A673 (cell line): ENCODE measurements at regions not wholly inside any gene's neighbourhood (a gene's known extent, or its start where the extent isn't known, plus 50 kb on each side); places are given as distances from the start of the nearest gene placed in this dataset.

Experiments used
- BruUV-seq: library from RNA; stranded (reverse); fragments of 400-500 nt; replicated peaks from 2 replicates; lab custom pipeline; 2021; lab: Mats Ljungman, UMichigan
- CTCF ChIA-PET: fragments of 300-600 bp; sonication (Branson Sonifier 250); formaldehyde crosslinking; loops from one replicate; lab custom pipeline; 2022; ENCODE audit warnings: antibody characterized with exemption; lab: Charles Lee
- POLR2A ChIA-PET: fragments of 300-600 bp; sonication (Branson Sonifier 250); formaldehyde crosslinking; loops from one replicate; lab custom pipeline; 2022; ENCODE audit warnings: antibody characterized with exemption; ENCODE audit not compliant: low non-redundant PET; lab: Charles Lee
- DNase-seq: peaks from one replicate; pipeline ENCODE4 v3.0.0-alpha.2; 2015; ENCODE audit warnings: low spot score
- H3K27ac ChIP-seq: fragments of 200-600 bp; sonication (generic); 2 replicates; pipeline ENCODE4 v1.5.1; 2016; ENCODE audit warnings: mixed run types, low read depth, mild to moderate bottlenecking, mixed read lengths, antibody characterized with exemption, low read length; ENCODE audit not compliant: poor library complexity, severe bottlenecking
- H3K27me3 ChIP-seq: fragments of 200-600 bp; sonication (generic); replicated peaks from 2 replicates; pipeline ENCODE4 v1.6.1; 2017; ENCODE audit warnings: mixed run types, low read depth, mild to moderate bottlenecking, mixed read lengths, antibody characterized with exemption, low read length; ENCODE audit not compliant: insufficient read depth, poor library complexity
- H3K36me3 ChIP-seq: fragments of 200-600 bp; sonication (generic); 2 replicates; pipeline ENCODE4 v1.6.1; 2016; ENCODE audit warnings: mixed run types, mild to moderate bottlenecking, mixed read lengths, antibody characterized with exemption, low read length; ENCODE audit not compliant: insufficient read depth, poor library complexity, severe bottlenecking
- H3K4me1 ChIP-seq: fragments of 200-600 bp; sonication (generic); 2 replicates; pipeline ENCODE4 v1.6.1; 2017; ENCODE audit warnings: mixed run types, mild to moderate bottlenecking, mixed read lengths, antibody characterized with exemption, low read length; ENCODE audit not compliant: insufficient read depth, poor library complexity, severe bottlenecking
- H3K4me3 ChIP-seq: fragments of 200-600 bp; sonication (generic); 2 replicates; pipeline ENCODE4 v1.5.1; 2016; ENCODE audit warnings: low read depth, mixed run types, mild to moderate bottlenecking, mixed read lengths, low read length; ENCODE audit not compliant: poor library complexity, severe bottlenecking
- H3K9me3 ChIP-seq: fragments of 200-600 bp; sonication (generic); 2 replicates; pipeline ENCODE4 v1.6.1; 2016; ENCODE audit warnings: mixed run types, low read depth, mild to moderate bottlenecking, mixed read lengths, antibody characterized with exemption, low read length; ENCODE audit not compliant: poor library complexity, severe bottlenecking
- CTCF ChIP-seq: fragments of 300-800, 200-600 bp; sonication (generic); conservative IDR thresholded peaks from 2 replicates; pipeline ENCODE4 v1.5.1; 2017; ENCODE audit warnings: low read depth, mild to moderate bottlenecking, antibody characterized with exemption, low read length, moderate library complexity, mixed read lengths
- EZH2 ChIP-seq: fragments of 200-600 bp; sonication (generic); IDR thresholded peaks from 2 replicates; pipeline ENCODE4 v1.6.1; 2017; ENCODE audit warnings: borderline replicate concordance, low read depth, mild to moderate bottlenecking, mixed read lengths, antibody characterized with exemption, low read length; ENCODE audit not compliant: poor library complexity, severe bottlenecking
- intact Hi-C: fragments of 100-400 bp; cut with micrococcal nuclease; formaldehyde crosslinking; loops from one replicate; pipeline ENCODE4 v1.10.0; 2022; ENCODE audit not compliant: unreplicated experiment

- CTCF ChIA-PET, result no interaction called here
- no TSS peak for BruUV-seq
- POLR2A ChIA-PET, result no interaction called here
- no peaks in the 10 kb centered on the region for H3K27me3 ChIP-seq
- no peaks in the 10 kb centered on the region for H3K9me3 ChIP-seq
- TF ChIP-seq EZH2 (no peak), CTCF (no peak)
- no peak overlapping the region for H3K4me3 ChIP-seq
- no peaks in the 10 kb centered on the region for H3K4me1 ChIP-seq
- H3K27ac ChIP-seq, result no peak overlapping the region
- intact Hi-C loops, result no loop called here
- no peak for DNase-seq
- H3K36me3 ChIP-seq, result no peaks in the 10 kb centered on the region
These were observed 151.3 kb upstream of the IRX3 start for GRCh38 chr16:54437921-54438320.

GRCh38 chr16:54437401-54437800 is 150.8 kb upstream of the IRX3 start:
- Histone ChIP-seq H3K27me3 (no peaks in the 10 kb centered on the region), H3K9me3 (no peaks in the 10 kb centered on the region), H3K4me3 (no peak overlapping the region), H3K27ac (no peak overlapping the region), H3K36me3 (no peaks in the 10 kb centered on the region), H3K4me1 (no peaks in the 10 kb centered on the region)
- BruUV-seq, result no TSS peak
- ChIA-PET POLR2A (no interaction called here), CTCF (no interaction called here)
- intact Hi-C loops, result no loop called here
- no peak for DNase-seq
- no peak for TF ChIP-seq CTCF
- no peak for TF ChIP-seq EZH2

GRCh38 chr16:54436346-54436745 is 149.8 kb upstream of the IRX3 start:
- TF ChIP-seq EZH2, result no peak
- no peak for TF ChIP-seq CTCF
- no peaks in the 10 kb centered on the region for H3K27me3 ChIP-seq
- no peak overlapping the region for H3K27ac ChIP-seq
- ChIA-PET POLR2A (no interaction called here), CTCF (no interaction called here)
- no peak overlapping the region for H3K4me3 ChIP-seq
- no peak for DNase-seq
- H3K9me3 ChIP-seq, result no peaks in the 10 kb centered on the region
- no peaks in the 10 kb centered on the region for H3K4me1 ChIP-seq
- H3K36me3 ChIP-seq, result no peaks in the 10 kb centered on the region
- no TSS peak for BruUV-seq
- intact Hi-C loops, result no loop called here
